Calu3 (cell line): ENCODE measurements at regions not wholly inside any gene's neighbourhood (a gene's known extent, or its start where the extent isn't known, plus 50 kb on each side); places are given as distances from the start of the nearest gene placed in this dataset.

Source experiments
- BruUV-seq: library from RNA; stranded (reverse); fragments of 400-500 nt; replicated peaks from 2 replicates; lab custom pipeline; 2021; lab: Mats Ljungman, UMichigan
- CTCF ChIA-PET: fragments of 300-600 bp; sonication (Branson Sonifier 250); formaldehyde crosslinking; loops from one replicate; lab custom pipeline; 2022; ENCODE audit warnings: antibody characterized with exemption; lab: Charles Lee
- DNase-seq: peaks from one replicate; pipeline ENCODE4 v3.0.0; 2022
- H3K27ac Mint-ChIP-seq: one replicate; pipeline ENCODE4 v1.8.0; 2022; ENCODE audit warnings: mixed read lengths; ENCODE audit not compliant: unreplicated experiment
- H3K27me3 Mint-ChIP-seq: one replicate; pipeline ENCODE4 v1.8.0; 2022; ENCODE audit warnings: mixed read lengths; ENCODE audit not compliant: unreplicated experiment
- H3K36me3 Mint-ChIP-seq: one replicate; pipeline ENCODE4 v1.8.0; 2022; ENCODE audit warnings: mild to moderate bottlenecking, moderate library complexity, mixed read lengths; ENCODE audit not compliant: insufficient read depth, unreplicated experiment
- H3K4me1 Mint-ChIP-seq: one replicate; pipeline ENCODE4 v1.8.0; 2022; ENCODE audit warnings: mild to moderate bottlenecking, low read depth, mixed read lengths; ENCODE audit not compliant: unreplicated experiment
- H3K4me3 Mint-ChIP-seq: one replicate; pipeline ENCODE4 v1.8.0; 2022; ENCODE audit warnings: mild to moderate bottlenecking, low read depth, moderate library complexity, mixed read lengths; ENCODE audit not compliant: unreplicated experiment
- H3K9me3 Mint-ChIP-seq: one replicate; pipeline ENCODE4 v1.8.0; 2022; ENCODE audit warnings: low read depth, mixed read lengths; ENCODE audit not compliant: unreplicated experiment
- intact Hi-C: fragments of 100-400 bp; cut with micrococcal nuclease; formaldehyde crosslinking; loops from one replicate; pipeline ENCODE4 v1.10.0; 2022; ENCODE audit not compliant: unreplicated experiment
- TF ChIP-seq, protein P1 (sequence below): fragments of 200-600 bp; IDR thresholded peaks from one replicate; pipeline ENCODE4 v1.8.0; 2022; ENCODE audit warnings: antibody characterized with exemption; ENCODE audit not compliant: unreplicated experiment

DNA sequence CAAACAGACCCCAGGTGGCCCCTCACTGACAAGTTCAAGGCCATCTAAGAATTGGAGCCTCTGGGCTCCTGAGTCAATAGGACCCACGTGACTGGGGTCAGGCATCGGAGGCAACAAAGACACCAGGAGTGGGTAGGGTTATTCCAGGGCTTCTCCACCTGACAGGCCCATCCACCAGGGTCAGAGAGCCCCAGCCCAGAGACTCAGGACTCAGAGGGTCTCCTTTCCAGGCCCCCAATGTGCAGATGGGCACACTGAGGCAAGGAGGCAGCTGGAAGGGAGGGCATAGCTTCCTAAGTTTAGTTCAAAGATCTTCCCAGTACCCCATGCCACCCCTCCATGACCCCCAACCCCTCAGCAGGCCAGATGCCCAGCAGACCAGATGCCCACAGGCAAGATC is 388.6 kb downstream of the MATN1 start:
- no peak for DNase-seq
- Mint-ChIP-seq H3K4me3 (no peak overlapping the region), H3K36me3 (no peaks in the 10 kb centered on the region), H3K27me3 (peaks cover 41% of the 10 kb centered on the region), H3K9me3 (no peaks in the 10 kb centered on the region), H3K27ac (no peak overlapping the region), H3K4me1 (no peaks in the 10 kb centered on the region)
- CTCF ChIA-PET, result no interaction called here
- intact Hi-C loops, result no loop called here
- TF ChIP-seq, protein P1, sequence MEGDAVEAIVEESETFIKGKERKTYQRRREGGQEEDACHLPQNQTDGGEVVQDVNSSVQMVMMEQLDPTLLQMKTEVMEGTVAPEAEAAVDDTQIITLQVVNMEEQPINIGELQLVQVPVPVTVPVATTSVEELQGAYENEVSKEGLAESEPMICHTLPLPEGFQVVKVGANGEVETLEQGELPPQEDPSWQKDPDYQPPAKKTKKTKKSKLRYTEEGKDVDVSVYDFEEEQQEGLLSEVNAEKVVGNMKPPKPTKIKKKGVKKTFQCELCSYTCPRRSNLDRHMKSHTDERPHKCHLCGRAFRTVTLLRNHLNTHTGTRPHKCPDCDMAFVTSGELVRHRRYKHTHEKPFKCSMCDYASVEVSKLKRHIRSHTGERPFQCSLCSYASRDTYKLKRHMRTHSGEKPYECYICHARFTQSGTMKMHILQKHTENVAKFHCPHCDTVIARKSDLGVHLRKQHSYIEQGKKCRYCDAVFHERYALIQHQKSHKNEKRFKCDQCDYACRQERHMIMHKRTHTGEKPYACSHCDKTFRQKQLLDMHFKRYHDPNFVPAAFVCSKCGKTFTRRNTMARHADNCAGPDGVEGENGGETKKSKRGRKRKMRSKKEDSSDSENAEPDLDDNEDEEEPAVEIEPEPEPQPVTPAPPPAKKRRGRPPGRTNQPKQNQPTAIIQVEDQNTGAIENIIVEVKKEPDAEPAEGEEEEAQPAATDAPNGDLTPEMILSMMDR, result no peak
- BruUV-seq, result no TSS peak

DNA sequence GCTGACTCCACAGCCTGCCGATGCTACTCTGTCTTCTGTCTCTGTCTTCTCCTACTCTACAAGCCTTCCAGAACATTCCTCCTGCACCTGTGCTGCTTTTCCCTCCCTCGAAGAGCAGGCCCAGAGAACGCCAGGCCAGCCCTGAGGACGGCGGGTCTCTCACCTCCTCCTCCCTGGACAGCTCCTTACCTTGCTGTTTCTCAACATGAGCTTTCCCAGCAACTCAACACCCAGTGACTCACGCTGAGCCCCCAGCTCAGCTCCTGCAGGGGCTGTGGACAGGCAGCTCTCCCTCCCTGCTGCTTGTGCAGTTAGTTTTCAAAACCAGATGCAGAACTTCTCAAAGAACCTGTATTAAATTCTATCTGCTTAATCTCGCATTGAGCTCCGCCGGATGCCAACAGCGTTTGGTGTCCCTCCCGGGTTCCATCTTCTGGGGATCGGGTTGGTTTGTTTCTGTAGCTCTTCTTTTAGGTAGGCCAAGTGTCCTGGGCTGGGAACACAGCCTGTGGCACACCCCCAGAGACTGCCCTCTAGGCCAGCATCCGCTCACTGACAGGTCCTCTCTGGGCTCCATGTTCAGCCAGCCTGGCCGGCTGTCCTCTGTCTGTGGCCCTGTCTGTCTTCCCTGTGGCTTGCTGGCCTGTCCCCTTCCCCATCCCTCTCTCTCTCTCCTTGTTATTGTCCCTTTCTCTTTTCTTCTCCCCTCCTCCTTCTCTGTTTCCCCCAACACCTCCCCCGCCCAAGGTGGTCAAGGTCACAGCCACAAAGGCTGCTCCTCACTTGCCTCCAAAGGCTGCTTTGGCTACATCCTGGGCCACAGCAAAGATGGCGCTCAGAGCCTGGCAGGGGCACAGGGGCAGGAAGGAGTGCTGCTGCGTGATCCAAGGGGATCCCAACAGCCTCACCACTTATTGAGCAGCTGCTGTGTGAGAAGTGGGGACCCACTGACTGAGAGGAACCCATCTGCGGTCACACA is 391.0 kb downstream of the MATN1 start:
- Mint-ChIP-seq H3K27ac (no peak overlapping the region), H3K36me3 (no peaks in the 10 kb centered on the region), H3K9me3 (no peaks in the 10 kb centered on the region), H3K27me3 (peaks cover 64% of the 10 kb centered on the region), H3K4me1 (no peaks in the 10 kb centered on the region), H3K4me3 (no peak overlapping the region)
- BruUV-seq, result no TSS peak
- CTCF ChIA-PET, result interaction anchor here (0.6 kb wide), 1 partner anchor 353 kb away, joined by 3 read pairs; no protein-coding TSS in a partner anchor
- TF ChIP-seq, protein P1, result no peak
- no peak for DNase-seq
- intact Hi-C loops, result no loop called here

DNA sequence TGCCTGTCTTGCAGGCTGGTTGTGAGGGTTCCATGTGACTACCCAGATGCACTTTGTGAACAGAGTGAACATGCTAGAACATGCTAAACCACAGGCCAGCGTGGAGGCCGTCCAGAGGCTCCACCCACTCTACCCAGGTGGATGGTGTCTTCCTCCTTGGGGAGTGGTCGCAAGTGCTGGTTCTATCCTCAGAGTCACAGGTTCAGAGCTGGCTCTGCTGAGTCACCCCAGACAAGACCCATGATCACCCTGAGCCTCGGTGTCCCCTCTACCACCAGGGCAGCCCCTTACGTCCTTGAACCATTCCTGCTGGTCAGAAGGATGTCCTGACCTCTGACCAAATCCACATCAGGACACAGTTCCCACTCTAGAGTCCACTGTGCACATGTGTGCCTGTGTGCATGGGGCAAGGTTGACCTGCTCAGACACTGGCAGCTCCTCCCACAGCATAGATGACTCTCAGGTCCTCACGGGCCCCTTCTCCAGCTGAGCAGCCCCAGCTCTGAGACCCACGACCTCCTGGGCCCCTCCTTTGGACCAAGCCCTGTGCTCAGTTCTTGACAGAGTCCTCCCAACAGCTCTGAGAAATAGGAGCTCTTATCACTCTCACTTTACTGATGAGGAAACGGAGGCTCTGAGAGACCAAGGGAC is 391.8 kb downstream of the MATN1 start:
- no peaks in the 10 kb centered on the region for H3K36me3 Mint-ChIP-seq
- no peaks in the 10 kb centered on the region for H3K9me3 Mint-ChIP-seq
- TF ChIP-seq, protein P1, result no peak
- H3K4me3 Mint-ChIP-seq, result no peak overlapping the region
- no peak for DNase-seq
- intact Hi-C loops, result no loop called here
- H3K27me3 Mint-ChIP-seq, result peaks cover 73% of the 10 kb centered on the region
- CTCF ChIA-PET, result interaction anchor here (0.6 kb wide), 1 partner anchor 455 kb away, joined by 4 read pairs; no protein-coding TSS in a partner anchor
- H3K4me1 Mint-ChIP-seq, result no peaks in the 10 kb centered on the region
- no TSS peak for BruUV-seq
- H3K27ac Mint-ChIP-seq, result no peak overlapping the region

DNA sequence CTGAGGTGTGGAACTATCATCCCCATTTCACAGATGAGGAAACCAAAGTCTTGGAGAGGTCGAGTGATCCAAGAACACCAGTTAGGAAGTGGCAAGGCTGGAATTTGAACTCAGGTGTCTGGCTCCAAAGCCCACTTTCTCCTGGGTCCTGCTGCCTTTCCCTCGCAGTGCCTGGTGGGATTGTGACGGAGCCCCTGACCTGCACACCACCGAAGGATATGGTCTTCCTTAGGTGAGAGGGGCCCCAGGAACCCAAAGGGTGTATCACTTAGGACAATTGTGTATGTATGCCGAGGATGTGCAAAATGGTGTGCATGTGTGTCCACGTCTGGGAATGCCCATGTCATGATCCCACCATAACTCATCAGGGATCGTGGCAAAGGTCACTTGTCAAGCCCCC is 392.7 kb downstream of the MATN1 start:
- BruUV-seq, result no TSS peak
- peaks cover 82% of the 10 kb centered on the region for H3K27me3 Mint-ChIP-seq
- CTCF ChIA-PET, result no interaction called here
- no peaks in the 10 kb centered on the region for H3K4me1 Mint-ChIP-seq
- H3K27ac Mint-ChIP-seq, result no peak overlapping the region
- no peak for DNase-seq
- TF ChIP-seq, protein P1, result no peak
- intact Hi-C loops, result no loop called here
- no peaks in the 10 kb centered on the region for H3K36me3 Mint-ChIP-seq
- no peaks in the 10 kb centered on the region for H3K9me3 Mint-ChIP-seq
- no peak overlapping the region for H3K4me3 Mint-ChIP-seq
